ENCODE measurements at regions not wholly inside any gene's neighbourhood (a gene's known extent, or its start where the extent isn't known, plus 50 kb on each side); places are given as distances from the start of the nearest gene placed in this dataset.

GRCh38 chr1:229972600-229973296 is 94.3 kb upstream of the GALNT2 start:
- peak in 1 of 2 experiments; percentile 68; a peak in 3 of 6 replicates for ATAC-seq
- no peak overlapping the region for H3K4me3 ChIP-seq
- ChIA-PET CTCF (no interaction called here), POLR2A (no interaction called here)
- WGBS (ENCODE audit: missing lambda C conversion rate) = 84% methylated on average over 9 of the region's 9 CpGs
- no peak overlapping the region for H3K4me2 ChIP-seq
- no peaks in the 10 kb centered on the region for H3K4me1 ChIP-seq
- no peak overlapping the region for H3K27ac ChIP-seq
- FAIRE-seq = no peak
- H3K9me3 ChIP-seq = peaks cover 33% of the 10 kb centered on the region; the same call in 2 of the 3 replicates
- TF ChIP-seq RAD21 (conservative IDR thresholded peaks at IDR 0.05 in 1 of 2, IDR thresholded peaks at IDR 0.05 in 1 of 2) (peak in 1 of 2 experiments; percentile 43; a peak in 2 of 5 replicates), ESRRA (IDR thresholded peaks at IDR 0.05; ENCODE audit: borderline replicate concordance, low read length) (no peak)
- peak in 1 of 2 experiments; percentile 12 for DNase-seq (ENCODE audit: low read depth in 1 of 2, low spot score in 1 of 2)

- FAIRE-seq (no peak), DNase-seq (ENCODE audit: low read depth in 1 of 2, low spot score in 1 of 2) (no peak), ATAC-seq (no peak)
- H3K4me3 ChIP-seq = no peak overlapping the region
- H3K27ac ChIP-seq = no peak overlapping the region
- no peaks in the 10 kb centered on the region for H3K4me1 ChIP-seq
- CTCF ChIA-PET = no interaction called here
- H3K9me3 ChIP-seq = peaks cover 37% of the 10 kb centered on the region; the same call in 2 of the 3 replicates
- 64% methylated on average over 4 of the region's 4 CpGs for WGBS (ENCODE audit: missing lambda C conversion rate)
- TF ChIP-seq POLR2A (IDR thresholded peaks at IDR 0.05; ENCODE audit: low read length) (no peak), PBX3 (IDR thresholded peaks at IDR 0.05) (no peak), E2F6 (IDR thresholded peaks at IDR 0.05; ENCODE audit: borderline replicate concordance, low read depth) (no peak), GATA3 (IDR thresholded peaks at IDR 0.05; ENCODE audit: borderline replicate concordance) (no peak), ATOH8 (CRISPR knock-in tag; IDR thresholded peaks at IDR 0.05; ENCODE audit: low read depth) (no peak), MAFK (IDR thresholded peaks at IDR 0.05; ENCODE audit: partially characterized antibody) (no peak)
- H3K4me2 ChIP-seq = no peak overlapping the region
- POLR2A ChIA-PET = no interaction called here
Measured at GRCh38 chr1:229973297-229973612, 93.8 kb upstream of the GALNT2 start.

- FAIRE-seq = no peak
- WGBS (ENCODE audit: missing lambda C conversion rate) = 60% methylated on average over 4 of the region's 4 CpGs
- Histone ChIP-seq H3K27ac (no peak overlapping the region), H3K4me1 (peaks cover 7% of the 10 kb centered on the region; the same call in 2 of the 3 replicates), H3K4me3 (no peak overlapping the region), H3K4me2 (no peak overlapping the region), H3K9me3 (peaks cover 39% of the 10 kb centered on the region; the same call in 2 of the 3 replicates)
- ATAC-seq = no peak
- TF ChIP-seq BHLHE40 (IDR thresholded peaks at IDR 0.05; ENCODE audit: low read depth, low read length) = no peak
- no peak for TF ChIP-seq FOSB (CRISPR knock-in tag; IDR thresholded peaks at IDR 0.05)
- TF ChIP-seq ESRRA (IDR thresholded peaks at IDR 0.05; ENCODE audit: borderline replicate concordance, low read length) = no peak
- no peak for TF ChIP-seq NR3C1 (IDR thresholded peaks at IDR 0.05)
- no peak for DNase-seq (ENCODE audit: low read depth in 1 of 2, low spot score in 1 of 2)
- POLR2A ChIA-PET = no interaction called here
- CTCF ChIA-PET = interaction anchor here (0.5 to 0.8 kb wide), 2 partner anchors 9 to 469 kb away, joined by 3 read pairs; no protein-coding TSS in a partner anchor
Measured at GRCh38 chr1:229975047-229975446, 92.0 kb upstream of the GALNT2 start.

GRCh38 chr1:229980009-229980408 is 87.0 kb upstream of the GALNT2 start:
- CTCF ChIA-PET = no interaction called here
- peak; percentile 54 for FAIRE-seq
- peak; percentile 40 for TF ChIP-seq JUNB (IDR thresholded peaks at IDR 0.05)
- TF ChIP-seq ELK1 (IDR thresholded peaks at IDR 0.05; ENCODE audit: low read depth, low read length) = no peak
- peak in 1 of 2 experiments; percentile 49; a peak in 1 of 4 replicates for TF ChIP-seq CEBPB (IDR thresholded peaks at IDR 0.05)
- no peak for TF ChIP-seq HES2 (IDR thresholded peaks at IDR 0.05)
- no peak for TF ChIP-seq RAD21 (conservative IDR thresholded peaks at IDR 0.05 in 1 of 2, IDR thresholded peaks at IDR 0.05 in 1 of 2)
- TF ChIP-seq CBX2 (IDR thresholded peaks at IDR 0.05; ENCODE audit: borderline replicate concordance, low read depth) = no peak
- TF ChIP-seq EHF (CRISPR knock-in tag; IDR thresholded peaks at IDR 0.05) = no peak
- no peak for TF ChIP-seq RCOR1 (IDR thresholded peaks at IDR 0.05; ENCODE audit: low read depth, low read length)
- no peak for TF ChIP-seq MYC (IDR thresholded peaks at IDR 0.05; ENCODE audit: borderline replicate concordance, low read length)
- no peak for TF ChIP-seq USF2 (IDR thresholded peaks at IDR 0.05)
- TF ChIP-seq EHMT2 (IDR thresholded peaks at IDR 0.05; ENCODE audit: low read depth) = no peak
- peak; percentile 33 for TF ChIP-seq MAFK (IDR thresholded peaks at IDR 0.05; ENCODE audit: partially characterized antibody)
- no peak for TF ChIP-seq CHD4 (IDR thresholded peaks at IDR 0.05; ENCODE audit: borderline replicate concordance)
- no peak for TF ChIP-seq TFCP2L1 (CRISPR knock-in tag; IDR thresholded peaks at IDR 0.05)
- no peak for TF ChIP-seq FOSL2 (IDR thresholded peaks at IDR 0.05)
- peak; percentile 56 for TF ChIP-seq FOSL2 (CRISPR knock-in tag; IDR thresholded peaks at IDR 0.05)
- TF ChIP-seq RARB (CRISPR knock-in tag; IDR thresholded peaks at IDR 0.05) = no peak
- TF ChIP-seq ZSCAN20 (CRISPR knock-in tag; IDR thresholded peaks at IDR 0.05) = no peak

More at GRCh38 chr1:229980009-229980408, 87.0 kb upstream of the GALNT2 start:
- POLR2A ChIA-PET = no interaction called here
- Histone ChIP-seq H3K4me2 (peak overlapping the region; percentile 44), H3K9me3 (peaks cover 37% of the 10 kb centered on the region; the same call in 2 of the 3 replicates), H3K4me3 (no peak overlapping the region), H3K27ac (peak overlapping the region in 1 of 2 experiments; percentile 26; a peak in 1 of 6 replicates), H3K4me1 (peaks cover 12% of the 10 kb centered on the region; the same call in 2 of the 3 replicates)
- DNase-seq (ENCODE audit: low read depth in 1 of 2, low spot score in 1 of 2) = peak in 1 of 2 experiments; percentile 63
- peak; percentile 50 to 79; a peak in 3 of 6 replicates for ATAC-seq
- WGBS (ENCODE audit: missing lambda C conversion rate) = 0% methylated on average over 2 of the region's 2 CpGs
